ENCODE measurements at regions not wholly inside any gene's neighbourhood (a gene's known extent, or its start where the extent isn't known, plus 50 kb on each side); places are given as distances from the start of the nearest gene placed in this dataset.
A peak's percentile ranks its signal among the peaks of the same experiment; 100 is the strongest.
"Not testable (repeated sequence)": the region's sequence is repeated elsewhere in the genome, so short reads cannot be mapped to it uniquely, and the experiment has no call there.

- not testable (repeated sequence) for DNase-seq
Measured at GRCh38 chr9:68593760-68594159, 53.1 kb upstream of the TMEM252 start.

GRCh38 chr9:68595868-68596267 lies 55.2 kb upstream of the TMEM252 start:
- no peak for DNase-seq

GRCh38 chr9:68597362-68597997 lies 56.8 kb upstream of the TMEM252 start:
- DNase-seq, result no peak

- DNase-seq, result no peak
Measured at GRCh38 chr9:68599826-68600225, 59.1 kb upstream of the TMEM252 start.

- no peak for DNase-seq
Measured at GRCh38 chr9:68601081-68601480, 60.4 kb upstream of the TMEM252 start.

GRCh38 chr9:68603371-68603770 lies 62.7 kb upstream of the TMEM252 start:
- no peak for DNase-seq

GRCh38 chr9:68608763-68609162 lies 68.1 kb upstream of the TMEM252 start:
- no peak for DNase-seq

GRCh38 chr9:68609901-68610415 lies 69.3 kb upstream of the TMEM252 start:
- DNase-seq, result no peak

- no peak for DNase-seq
Measured at GRCh38 chr9:68614121-68614520, 73.4 kb upstream of the TMEM252 start.

- DNase-seq, result not testable (repeated sequence)
Measured at GRCh38 chr9:68617011-68617410, 76.3 kb upstream of the TMEM252 start.

- DNase-seq, result no peak
Measured at GRCh38 chr9:68619072-68619471, 78.4 kb upstream of the TMEM252 start.

- no peak for DNase-seq
Measured at GRCh38 chr9:68619636-68620035, 79.0 kb upstream of the TMEM252 start.

GRCh38 chr9:68625559-68625958 lies 79.5 kb upstream of the PIP5K1B start:
- no peak for DNase-seq

- DNase-seq, result no peak
Measured at GRCh38 chr9:68626526-68626925, 78.5 kb upstream of the PIP5K1B start.

- no peak for DNase-seq
Measured at GRCh38 chr9:68627104-68627503, 77.9 kb upstream of the PIP5K1B start.

GRCh38 chr9:68627594-68627993 lies 77.4 kb upstream of the PIP5K1B start:
- no peak for DNase-seq

GRCh38 chr9:68629042-68629441 lies 76.0 kb upstream of the PIP5K1B start:
- DNase-seq, result no peak

- DNase-seq, result no peak
Measured at GRCh38 chr9:68631811-68632210, 73.2 kb upstream of the PIP5K1B start.

GRCh38 chr9:68637020-68637419 lies 68.0 kb upstream of the PIP5K1B start:
- peak; percentile 20 for DNase-seq

GRCh38 chr9:68639261-68639660 lies 65.8 kb upstream of the PIP5K1B start:
- DNase-seq, result not testable (repeated sequence)

GRCh38 chr9:68640421-68641089 lies 64.5 kb upstream of the PIP5K1B start:
- no peak for DNase-seq

GRCh38 chr9:68643901-68644809 lies 60.9 kb upstream of the PIP5K1B start:
- DNase-seq, result no peak

- no peak for DNase-seq
Measured at GRCh38 chr9:68644831-68645230, 60.2 kb upstream of the PIP5K1B start.

GRCh38 chr9:68648164-68648563 lies 56.9 kb upstream of the PIP5K1B start:
- DNase-seq, result no peak
